GM18868 (cell line): ENCODE measurements at regions not wholly inside any gene's neighbourhood (a gene's known extent, or its start where the extent isn't known, plus 50 kb on each side); places are given as distances from the start of the nearest gene placed in this dataset.
"Not testable (repeated sequence)": the region's sequence is repeated elsewhere in the genome, so short reads cannot be mapped to it uniquely, and the experiment has no call there.

Experiments used
- ATAC-seq: cut with Tn5 transposase; IDR thresholded peaks from one replicate; pipeline ENCODE4 v1.9.1; 2021; ENCODE audit warnings: mild to moderate bottlenecking, moderate library complexity; ENCODE audit not compliant: unreplicated experiment

GRCh38 chr11:42674436-42674835, 637.4 kb upstream of the API5 start:
- no peak for ATAC-seq

- no peak for ATAC-seq
These were observed 604.3 kb upstream of the API5 start for GRCh38 chr11:42707541-42707940.

- no peak for ATAC-seq
These were observed 602.6 kb upstream of the API5 start for GRCh38 chr11:42709216-42709615.

GRCh38 chr11:42713279-42713678, 598.5 kb upstream of the API5 start:
- ATAC-seq = no peak

- ATAC-seq = no peak
These were observed 598.0 kb upstream of the API5 start for GRCh38 chr11:42713753-42714152.

- ATAC-seq = no peak
These were observed 590.9 kb upstream of the API5 start for GRCh38 chr11:42720716-42721563.

- ATAC-seq = no peak
These were observed 583.9 kb upstream of the API5 start for GRCh38 chr11:42727879-42728278.

- no peak for ATAC-seq
These were observed 549.4 kb upstream of the API5 start for GRCh38 chr11:42762348-42762747.

- ATAC-seq = no peak
These were observed 546.9 kb upstream of the API5 start for GRCh38 chr11:42764936-42765335.

- ATAC-seq = no peak
These were observed 543.2 kb upstream of the API5 start for GRCh38 chr11:42768576-42768975.

- peak; percentile 85 for ATAC-seq
These were observed 541.2 kb upstream of the API5 start for GRCh38 chr11:42770444-42771065.

GRCh38 chr11:42772886-42773285, 538.9 kb upstream of the API5 start:
- ATAC-seq = no peak

GRCh38 chr11:42773729-42774128, 538.1 kb upstream of the API5 start:
- no peak for ATAC-seq

GRCh38 chr11:42774567-42774966, 537.2 kb upstream of the API5 start:
- ATAC-seq = no peak

GRCh38 chr11:42777776-42778175, 534.0 kb upstream of the API5 start:
- ATAC-seq = no peak

- ATAC-seq = no peak
These were observed 533.6 kb upstream of the API5 start for GRCh38 chr11:42778193-42778592.

GRCh38 chr11:42779555-42779954, 532.2 kb upstream of the API5 start:
- no peak for ATAC-seq

- ATAC-seq = no peak
These were observed 524.8 kb upstream of the API5 start for GRCh38 chr11:42786981-42787380.

- not testable (repeated sequence) for ATAC-seq
These were observed 516.3 kb upstream of the API5 start for GRCh38 chr11:42795483-42795882.

GRCh38 chr11:42800041-42800440, 511.8 kb upstream of the API5 start:
- ATAC-seq = no peak

- ATAC-seq = no peak
These were observed 509.4 kb upstream of the API5 start for GRCh38 chr11:42802201-42802899.

GRCh38 chr11:42806191-42806590, 505.6 kb upstream of the API5 start:
- ATAC-seq = no peak
